ENCODE measurements at regions not wholly inside any gene's neighbourhood (a gene's known extent, or its start where the extent isn't known, plus 50 kb on each side); places are given as distances from the start of the nearest gene placed in this dataset.
"Not testable (repeated sequence)": the region's sequence is repeated elsewhere in the genome, so short reads cannot be mapped to it uniquely, and the experiment has no call there.

DNA sequence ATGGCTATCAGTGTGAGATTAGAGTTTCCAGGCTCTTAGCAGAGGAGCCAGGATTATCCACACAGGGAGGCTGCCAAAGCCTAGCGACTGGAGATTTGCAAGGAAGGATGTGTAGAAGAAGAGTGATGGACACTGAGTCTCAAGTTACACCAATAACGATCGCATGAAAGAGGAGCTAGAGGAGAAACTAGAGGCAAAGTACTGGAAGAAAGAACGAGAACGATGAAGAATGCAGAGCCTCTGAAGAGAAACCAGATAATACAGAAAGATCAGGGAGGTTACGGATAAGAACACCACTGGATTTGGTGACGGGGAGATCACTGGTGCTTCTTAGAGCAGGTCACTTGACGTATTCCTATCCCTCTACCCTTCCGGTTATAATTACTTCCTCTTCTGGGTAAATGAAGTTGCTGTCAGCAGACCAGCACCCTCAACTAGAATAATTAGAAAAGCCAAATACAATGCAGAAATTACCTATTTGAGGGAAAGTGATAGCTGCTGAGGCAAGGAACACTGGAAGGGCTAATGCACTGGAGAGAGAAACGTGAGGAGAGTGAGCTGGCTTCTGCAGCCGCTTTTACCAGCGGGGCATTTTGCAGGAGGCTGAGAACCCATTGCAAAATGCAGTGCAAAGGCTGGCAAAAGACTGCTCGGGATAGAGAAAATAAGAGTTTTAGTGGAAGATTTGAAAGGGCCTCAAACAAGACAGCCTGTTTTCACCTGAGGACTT, 93.1 kb upstream of the HIF1A start:
- DNase-seq, result no peak

GRCh38 chr14:61602733-61603077, 92.6 kb upstream of the HIF1A start:
- no peak for DNase-seq

GRCh38 chr14:61603736-61604135, 91.6 kb upstream of the HIF1A start:
- no peak for DNase-seq

GRCh38 chr14:61607570-61608244, 87.6 kb upstream of the HIF1A start:
- DNase-seq, result no peak

GRCh38 chr14:61608245-61609165, 86.8 kb upstream of the HIF1A start:
- no peak for DNase-seq

DNA sequence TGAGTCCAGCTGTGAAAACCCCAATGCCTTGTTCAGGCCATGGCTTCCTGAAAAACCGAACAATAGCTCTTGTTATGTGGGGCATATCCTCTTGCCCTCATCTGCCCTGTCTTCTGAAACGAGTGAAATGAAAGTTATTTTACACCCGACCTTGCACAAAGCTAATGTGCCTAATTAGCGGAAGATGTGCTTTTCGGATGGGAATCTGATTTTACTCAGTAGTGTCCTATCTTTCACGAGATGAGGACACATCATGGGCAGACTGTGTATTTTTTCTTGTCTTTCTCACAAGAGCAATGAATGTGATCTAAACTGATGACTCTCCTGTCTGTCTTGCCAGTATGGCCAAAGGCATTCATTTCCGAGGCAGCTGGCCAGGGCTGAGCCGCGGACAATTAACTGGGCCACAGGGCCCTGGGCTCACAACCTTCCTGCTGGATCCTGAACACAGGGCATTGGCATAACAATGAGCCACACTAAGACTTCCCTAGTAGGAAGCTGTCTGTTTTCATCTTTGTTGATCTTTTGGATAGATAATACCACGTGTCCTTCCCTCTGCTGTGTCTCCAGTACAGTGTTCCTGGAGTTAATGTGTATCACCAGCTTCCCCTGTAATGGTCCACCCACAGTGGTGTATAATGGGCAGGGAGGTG, 86.0 kb upstream of the HIF1A start:
- DNase-seq, result no peak

GRCh38 chr14:61609884-61610283, 85.4 kb upstream of the HIF1A start:
- DNase-seq, result no peak

GRCh38 chr14:61610900-61611299, 84.4 kb upstream of the HIF1A start:
- no peak for DNase-seq

- DNase-seq, result no peak
Measured at GRCh38 chr14:61611880-61612630, 83.3 kb upstream of the HIF1A start.

- not testable (repeated sequence) for DNase-seq
Measured at GRCh38 chr14:61613006-61613405, 82.3 kb upstream of the HIF1A start.

GRCh38 chr14:61614693-61615092, 80.6 kb upstream of the HIF1A start:
- no peak for DNase-seq

DNA sequence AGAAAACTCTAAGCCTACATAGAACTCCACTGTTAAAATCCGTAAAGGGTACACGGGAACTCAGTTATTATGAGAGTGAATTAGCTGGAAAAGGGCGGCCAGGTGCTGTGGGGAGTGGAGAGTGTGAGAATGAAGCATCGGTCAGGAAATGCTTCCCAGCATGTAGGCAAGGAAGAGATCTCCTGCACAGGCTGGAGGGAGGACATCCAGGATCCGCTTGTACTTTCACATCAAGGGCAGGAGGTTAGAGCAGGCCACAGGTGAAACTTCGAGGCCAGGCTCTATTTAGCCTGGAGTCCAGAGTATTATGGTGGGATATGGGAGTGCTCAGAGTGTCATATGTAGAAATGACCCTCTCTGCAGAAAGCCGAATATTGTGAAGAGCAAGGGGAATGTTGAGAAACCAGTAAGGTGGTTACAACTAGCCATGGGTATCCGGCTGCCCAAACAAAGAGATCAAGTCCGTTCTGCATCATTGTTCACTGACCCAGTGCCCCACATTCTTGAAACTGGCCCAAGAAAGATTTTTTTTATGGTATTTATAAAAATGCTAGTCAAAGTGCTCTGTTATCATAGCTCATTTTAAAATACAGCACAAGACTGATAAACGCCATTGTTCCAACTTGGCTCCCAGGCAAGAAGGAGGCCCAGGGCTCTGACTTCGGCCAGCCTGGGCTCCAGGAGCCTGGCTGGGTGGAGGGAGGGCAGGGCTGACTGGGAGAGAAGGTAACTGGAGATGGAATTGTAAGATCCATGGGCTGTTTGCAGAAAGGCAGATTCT, 79.4 kb upstream of the HIF1A start:
- no peak for DNase-seq

DNA sequence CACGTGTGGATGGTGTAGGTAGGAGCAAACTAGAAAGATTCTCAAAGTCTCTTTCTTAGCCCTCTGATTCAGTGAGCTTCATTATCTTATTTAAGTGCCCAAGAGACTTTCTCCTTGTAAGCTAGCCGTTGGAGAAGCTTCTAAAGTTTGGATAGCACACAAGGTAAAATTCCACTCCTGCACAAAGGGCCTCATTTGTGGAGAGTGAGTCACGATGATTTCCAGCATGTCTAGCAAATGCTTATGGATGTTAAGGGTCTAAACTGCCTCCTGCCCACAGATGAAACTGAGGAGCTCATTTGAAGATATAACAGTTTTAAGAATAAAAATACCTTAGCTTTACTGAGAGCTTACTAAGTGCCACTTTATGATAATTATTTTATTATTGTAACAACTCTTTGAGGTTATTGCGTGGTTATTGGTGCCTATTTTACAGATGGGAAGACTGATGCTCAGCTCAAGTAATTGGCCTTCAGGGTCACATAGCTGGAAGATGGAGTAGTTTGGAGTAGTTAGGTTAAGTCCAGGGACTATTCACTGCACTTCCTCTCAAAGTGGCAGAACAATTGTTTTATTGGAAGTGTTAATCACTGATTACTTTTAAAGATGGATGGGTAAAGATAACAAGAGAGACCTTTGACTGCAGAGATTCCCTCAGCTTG, 78.7 kb upstream of the HIF1A start:
- DNase-seq, result no peak

DNA sequence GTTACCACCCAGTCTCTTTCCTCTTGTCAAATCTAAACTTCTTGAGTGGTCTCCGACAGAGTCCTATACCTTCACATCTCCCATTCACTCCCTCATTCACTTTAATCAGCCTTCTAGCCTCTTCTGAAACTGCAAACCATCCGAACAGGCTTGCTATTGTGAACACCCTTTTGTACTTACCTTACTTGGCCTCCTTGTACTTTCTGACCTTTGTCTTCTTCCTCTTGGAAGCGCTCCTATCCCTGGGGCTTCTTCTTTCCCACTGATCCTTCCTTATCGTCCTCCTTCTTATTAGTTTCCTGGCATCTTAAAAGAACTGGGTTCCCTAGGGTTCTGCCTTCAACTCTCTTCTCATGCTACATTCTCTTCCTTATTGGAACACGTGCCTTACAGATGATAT, 76.9 kb upstream of the HIF1A start:
- DNase-seq, result no peak

- no peak for DNase-seq
Measured at GRCh38 chr14:61619494-61619893, 75.8 kb upstream of the HIF1A start.

DNA sequence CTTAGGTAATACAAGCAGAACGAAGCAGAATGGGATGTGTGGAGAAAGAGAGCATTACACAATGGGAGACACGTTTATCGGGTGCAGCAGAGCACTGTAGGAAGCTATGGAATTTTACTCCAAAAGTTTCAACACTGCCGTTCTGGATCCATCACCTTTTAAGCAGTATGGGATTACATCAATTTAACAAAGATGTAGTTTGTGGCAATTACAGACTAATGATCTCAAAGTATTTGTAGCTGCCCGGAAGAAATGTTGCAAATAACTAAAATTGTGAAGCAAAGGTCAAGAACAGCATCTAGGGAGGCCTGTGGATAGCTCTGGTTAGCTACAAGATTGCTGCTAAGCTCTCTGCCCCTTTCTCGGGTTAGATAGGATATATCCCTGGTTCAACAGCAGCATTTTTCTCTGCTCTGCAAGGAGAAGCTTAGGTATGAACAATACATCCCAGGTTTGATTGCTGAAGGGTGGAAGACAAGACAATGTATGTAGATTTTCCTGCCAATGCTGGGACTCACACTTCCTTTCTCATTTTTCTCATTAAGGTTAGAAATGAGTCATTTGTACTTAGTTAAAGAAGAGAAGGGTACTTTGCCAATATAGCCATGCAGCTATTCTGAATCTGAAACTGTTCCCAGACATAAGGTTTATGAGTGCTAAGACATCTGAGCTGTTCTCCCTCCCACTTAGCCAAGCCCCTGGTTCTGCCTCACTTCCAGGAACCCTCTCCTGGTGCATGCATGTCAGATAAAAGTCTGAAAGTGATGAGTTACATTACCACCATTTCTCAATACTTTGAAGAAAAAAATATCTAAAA, 75.0 kb upstream of the HIF1A start:
- DNase-seq, result peak; percentile 84

GRCh38 chr14:61621444-61621843, 73.9 kb upstream of the HIF1A start:
- peak; percentile 80 for DNase-seq

DNA sequence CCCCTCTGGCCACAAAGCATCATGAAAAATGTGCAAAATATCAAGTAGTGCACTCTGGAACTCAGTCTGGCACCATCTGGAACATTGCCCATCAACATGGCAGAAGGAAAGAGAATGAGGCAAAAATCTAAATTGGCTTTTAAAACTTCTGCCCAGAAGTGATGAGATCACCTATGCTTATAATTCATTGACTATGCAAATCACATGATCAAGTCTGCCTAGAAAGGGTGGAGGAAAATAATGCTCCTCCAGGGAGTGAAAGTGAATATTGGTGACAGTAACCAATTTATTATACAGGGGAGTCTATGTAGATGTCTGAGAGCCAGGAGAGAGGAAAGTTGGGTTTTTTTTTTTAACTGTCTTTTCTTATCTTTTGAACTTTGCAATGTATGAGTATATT, 73.3 kb upstream of the HIF1A start:
- no peak for DNase-seq

DNA sequence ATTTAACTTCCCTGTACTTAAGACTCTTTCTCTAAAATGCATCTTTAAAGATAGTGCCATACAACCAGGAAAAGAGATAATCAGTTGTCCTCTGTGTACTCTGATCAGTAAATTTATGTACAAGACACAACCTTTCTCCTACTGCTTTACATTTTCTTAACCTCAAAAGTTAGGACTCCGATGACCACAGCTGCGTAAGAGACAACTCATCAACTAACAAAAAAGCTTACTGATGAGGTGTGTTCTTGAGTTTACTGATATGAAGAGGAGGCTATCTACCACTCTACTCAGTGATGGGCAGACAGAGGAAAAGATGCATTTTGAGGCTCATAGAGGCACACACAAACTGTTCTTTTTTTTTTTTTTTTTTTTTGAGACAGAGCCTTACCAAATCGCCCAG, 71.4 kb upstream of the HIF1A start:
- DNase-seq, result no peak

GRCh38 chr14:61625165-61625564, 70.1 kb upstream of the HIF1A start:
- no peak for DNase-seq

Data from stimulated activated CD4-positive, alpha-beta T cell treated with anti-CD3 and anti-CD28 coated beads, Interleukin-1b, Interleukin-23, amount 100 ng/mL, for 48 hours (primary cell).